Activated T-cell treated with anti-CD3 and anti-CD28 coated beads, Interleukin-2, amount 50 U/mL, for 24 hours (primary cell): ENCODE measurements at regions not wholly inside any gene's neighbourhood (a gene's known extent, or its start where the extent isn't known, plus 50 kb on each side); places are given as distances from the start of the nearest gene placed in this dataset.
"Not testable (repeated sequence)": the region's sequence is repeated elsewhere in the genome, so short reads cannot be mapped to it uniquely, and the experiment has no call there.

Source experiments
- DNase-seq: peaks from one replicate; pipeline ENCODE4 v3.0.0-alpha.2; 2020
- H3K27ac Mint-ChIP-seq: 2 replicates; pipeline ENCODE4 v1.8.0; 2020; ENCODE audit warnings: mild to moderate bottlenecking, mixed read lengths
- H3K27me3 Mint-ChIP-seq: 2 replicates; pipeline ENCODE4 v1.8.0; 2020; ENCODE audit warnings: mixed read lengths
- H3K36me3 Mint-ChIP-seq: 2 replicates; pipeline ENCODE4 v1.8.0; 2020; ENCODE audit warnings: low read depth, mixed read lengths
- H3K4me1 Mint-ChIP-seq: 2 replicates; pipeline ENCODE4 v1.8.0; 2020; ENCODE audit warnings: low read depth, mixed read lengths
- H3K4me3 Mint-ChIP-seq: 2 replicates; pipeline ENCODE4 v1.8.0; 2020; ENCODE audit warnings: mild to moderate bottlenecking, moderate library complexity, mixed read lengths
- H3K9me3 Mint-ChIP-seq: 2 replicates; pipeline ENCODE4 v1.8.0; 2020; ENCODE audit warnings: mixed read lengths

DNA sequence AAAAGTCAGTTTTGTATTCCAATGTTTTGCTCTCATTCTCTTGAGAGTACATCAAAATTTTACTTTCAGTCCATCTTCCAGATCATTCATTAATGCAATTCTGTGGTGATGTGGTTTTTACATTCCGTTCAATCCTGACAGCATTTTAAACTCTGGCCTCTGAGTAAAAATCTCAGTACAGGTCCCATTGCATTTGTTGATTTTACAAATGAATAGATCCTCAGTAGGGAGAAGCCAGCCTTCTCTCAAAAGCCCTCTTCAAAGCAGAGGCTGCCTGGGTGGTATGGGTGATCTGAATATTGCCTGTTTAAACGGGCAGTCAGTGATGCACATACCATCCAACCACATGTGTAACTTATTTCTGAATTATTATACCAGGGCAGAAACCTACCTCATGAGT, 72.5 kb upstream of the TSC22D2 start:
- no peaks in the 10 kb centered on the region for H3K9me3 Mint-ChIP-seq
- H3K27me3 Mint-ChIP-seq = peaks cover 19% of the 10 kb centered on the region
- H3K4me1 Mint-ChIP-seq = peaks cover 2% of the 10 kb centered on the region
- no peak overlapping the region for H3K4me3 Mint-ChIP-seq
- no peak overlapping the region for H3K27ac Mint-ChIP-seq
- H3K36me3 Mint-ChIP-seq = no peaks in the 10 kb centered on the region
- no peak for DNase-seq

DNA sequence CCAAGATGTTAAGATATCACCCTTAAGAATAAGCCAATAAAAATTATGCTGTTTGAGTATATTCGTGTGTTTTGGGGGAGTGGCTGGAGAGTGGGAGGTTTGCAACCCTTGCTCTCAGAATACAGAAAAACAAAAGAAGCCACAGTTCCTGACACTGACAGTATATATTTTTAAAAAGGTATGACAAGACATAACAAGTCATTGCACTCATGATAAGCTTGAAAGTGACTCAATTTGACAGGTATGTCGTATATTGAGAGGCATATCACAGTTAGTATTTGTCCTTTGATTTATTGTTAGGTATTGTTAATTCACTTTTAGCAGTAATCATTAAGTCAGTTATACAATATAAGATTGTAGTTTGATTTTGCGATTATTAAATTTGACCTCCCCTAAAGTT, 73.1 kb upstream of the TSC22D2 start:
- Mint-ChIP-seq H3K27me3 (peaks cover 19% of the 10 kb centered on the region), H3K4me3 (no peak overlapping the region), H3K9me3 (no peaks in the 10 kb centered on the region), H3K4me1 (peaks cover 2% of the 10 kb centered on the region), H3K36me3 (no peaks in the 10 kb centered on the region), H3K27ac (no peak overlapping the region)
- DNase-seq = no peak

DNA sequence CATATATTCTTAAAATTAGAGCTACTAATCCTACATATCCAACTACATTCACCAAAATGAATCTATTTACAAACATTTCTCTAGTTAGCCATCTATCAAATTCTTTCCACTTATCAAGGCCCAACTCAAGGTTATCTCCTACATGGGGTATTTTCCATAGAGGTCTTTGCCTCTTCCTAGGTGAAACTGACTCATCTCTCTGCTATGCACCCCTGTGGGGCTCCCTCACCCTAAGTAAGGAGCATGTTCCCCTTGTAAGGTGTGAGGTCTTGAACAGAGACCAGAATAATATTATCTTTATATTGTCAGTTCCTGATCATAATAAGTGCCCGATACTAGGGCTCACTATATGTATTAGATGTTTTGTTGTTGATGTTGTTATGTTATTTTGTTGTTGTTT, 74.6 kb upstream of the TSC22D2 start:
- Mint-ChIP-seq H3K9me3 (no peaks in the 10 kb centered on the region), H3K27ac (no peak overlapping the region), H3K36me3 (no peaks in the 10 kb centered on the region), H3K27me3 (peaks cover 24% of the 10 kb centered on the region), H3K4me3 (no peak overlapping the region), H3K4me1 (peaks cover 6% of the 10 kb centered on the region)
- no peak for DNase-seq

DNA sequence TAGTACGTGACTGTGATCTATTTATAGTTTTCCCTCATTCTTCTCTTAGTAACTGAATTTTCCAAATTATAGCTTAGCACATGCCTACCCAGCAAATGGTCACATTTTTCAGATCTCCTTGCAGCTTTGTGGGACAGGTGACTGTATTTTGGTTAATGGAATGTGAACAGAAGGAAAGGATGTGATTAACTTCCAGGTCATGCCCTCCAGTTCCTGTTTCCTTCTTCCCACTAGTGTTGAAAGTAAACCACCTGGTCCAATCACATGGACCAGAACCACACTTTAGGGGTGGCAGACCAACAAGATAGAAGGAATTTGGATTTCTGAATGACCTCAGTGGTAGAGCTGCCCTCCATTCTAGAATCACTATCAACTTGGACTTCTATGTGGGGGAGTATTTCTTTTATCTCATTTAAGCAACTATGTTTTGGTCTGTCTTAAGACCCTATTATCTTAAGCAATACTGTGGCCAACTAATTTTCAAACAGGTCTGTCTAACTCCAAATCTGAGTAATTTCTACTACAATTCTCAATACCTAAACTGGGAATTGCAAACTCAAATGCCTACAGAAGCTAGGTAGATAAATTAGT, 76.0 kb upstream of the TSC22D2 start:
- Mint-ChIP-seq H3K4me3 (no peak overlapping the region), H3K27me3 (peaks cover 27% of the 10 kb centered on the region), H3K36me3 (no peaks in the 10 kb centered on the region), H3K9me3 (no peaks in the 10 kb centered on the region), H3K27ac (no peak overlapping the region), H3K4me1 (peaks cover 6% of the 10 kb centered on the region)
- no peak for DNase-seq

DNA sequence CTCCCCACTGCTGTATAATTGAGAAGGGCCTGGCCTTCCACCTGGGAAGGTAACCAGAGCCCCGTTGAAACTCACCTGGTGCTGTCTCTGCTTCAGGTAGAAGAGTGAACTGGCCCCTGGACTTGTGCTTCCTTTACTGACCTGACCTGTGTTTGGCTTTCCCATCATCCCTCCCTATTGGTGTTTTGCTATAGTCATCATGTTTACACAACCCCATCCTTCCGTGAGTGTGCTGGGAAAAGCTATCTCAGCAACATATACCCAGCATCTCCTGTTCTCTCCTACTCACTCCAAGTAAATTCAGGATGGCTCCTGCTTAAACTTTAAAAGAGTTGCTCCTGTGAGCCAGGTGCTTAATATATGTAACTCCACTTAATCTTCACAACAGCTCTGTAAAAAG, 77.2 kb upstream of the TSC22D2 start:
- Mint-ChIP-seq H3K27me3 (peaks cover 21% of the 10 kb centered on the region), H3K9me3 (no peaks in the 10 kb centered on the region), H3K4me3 (no peak overlapping the region), H3K36me3 (no peaks in the 10 kb centered on the region), H3K27ac (no peak overlapping the region), H3K4me1 (peaks cover 6% of the 10 kb centered on the region)
- no peak for DNase-seq

DNA sequence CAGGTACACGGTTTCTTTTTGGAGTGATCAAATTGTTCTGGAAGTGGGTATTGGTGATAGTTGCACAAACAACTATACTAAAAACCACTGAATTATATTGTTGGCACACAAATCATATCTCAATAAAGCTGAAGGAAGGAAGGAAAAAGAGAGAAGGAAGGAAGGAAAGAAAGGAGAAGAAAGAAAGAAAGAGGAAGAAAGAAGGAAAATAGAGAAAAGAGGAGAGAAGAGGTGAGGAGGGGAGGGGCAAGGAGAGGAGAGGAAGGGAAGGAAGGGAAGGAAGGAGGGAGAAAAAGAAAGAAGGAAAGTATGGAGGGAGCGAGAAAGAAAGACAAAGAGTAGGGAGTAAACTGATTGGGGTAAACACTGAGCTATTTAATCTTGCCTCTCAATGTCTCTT, 77.9 kb upstream of the TSC22D2 start:
- peaks cover 20% of the 10 kb centered on the region for H3K27me3 Mint-ChIP-seq
- H3K4me1 Mint-ChIP-seq = peaks cover 6% of the 10 kb centered on the region
- no peak for DNase-seq
- no peak overlapping the region for H3K27ac Mint-ChIP-seq
- no peak overlapping the region for H3K4me3 Mint-ChIP-seq
- H3K9me3 Mint-ChIP-seq = no peaks in the 10 kb centered on the region
- H3K36me3 Mint-ChIP-seq = no peaks in the 10 kb centered on the region

DNA sequence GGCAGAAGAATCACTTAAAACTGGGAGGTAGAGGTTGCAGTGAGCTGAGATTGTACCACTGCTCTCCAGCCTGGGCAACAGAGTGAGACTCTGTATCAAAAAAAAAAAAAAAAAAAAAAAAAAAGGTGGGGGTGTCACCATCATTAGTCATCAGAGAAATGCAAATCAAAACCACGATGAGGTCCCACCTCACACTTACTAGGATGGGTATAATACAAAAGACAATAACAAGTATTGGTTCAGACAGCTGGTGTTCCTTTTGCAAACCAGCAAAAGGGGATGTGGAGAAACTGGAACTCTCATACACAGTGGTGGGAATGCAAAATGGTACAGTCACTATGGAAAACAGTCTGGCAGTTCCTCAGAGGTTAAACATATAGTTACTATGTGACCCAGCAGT, 78.7 kb upstream of the TSC22D2 start:
- DNase-seq = no peak

DNA sequence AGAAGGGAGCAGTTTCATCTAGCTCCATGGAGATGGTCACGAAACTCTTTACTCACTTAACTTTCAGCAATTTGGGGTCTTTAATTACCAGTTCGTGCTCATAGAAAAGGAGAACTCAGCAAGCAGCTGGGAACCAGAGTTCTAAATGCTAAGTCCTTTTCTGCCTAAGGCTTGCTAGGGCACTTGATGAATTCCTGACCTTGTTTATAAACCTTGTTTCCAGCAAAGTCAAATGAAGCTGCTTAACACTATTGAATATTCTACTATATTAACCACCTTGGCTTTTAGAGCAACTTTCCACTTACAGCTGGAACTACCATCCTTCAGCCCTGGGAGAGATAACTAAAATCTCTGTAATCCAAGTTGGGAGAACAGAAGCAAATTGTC, 79.5 kb upstream of the TSC22D2 start:
- no peaks in the 10 kb centered on the region for H3K9me3 Mint-ChIP-seq
- peaks cover 6% of the 10 kb centered on the region for H3K4me1 Mint-ChIP-seq
- no peak overlapping the region for H3K4me3 Mint-ChIP-seq
- no peak for DNase-seq
- no peaks in the 10 kb centered on the region for H3K36me3 Mint-ChIP-seq
- peaks cover 22% of the 10 kb centered on the region for H3K27me3 Mint-ChIP-seq
- no peak overlapping the region for H3K27ac Mint-ChIP-seq

More for the DNA sequence above, 78.7 kb upstream of the TSC22D2 start:
- Mint-ChIP-seq H3K9me3 (no peaks in the 10 kb centered on the region), H3K4me1 (peaks cover 6% of the 10 kb centered on the region), H3K27ac (no peak overlapping the region), H3K36me3 (no peaks in the 10 kb centered on the region), H3K4me3 (no peak overlapping the region), H3K27me3 (peaks cover 22% of the 10 kb centered on the region)

DNA sequence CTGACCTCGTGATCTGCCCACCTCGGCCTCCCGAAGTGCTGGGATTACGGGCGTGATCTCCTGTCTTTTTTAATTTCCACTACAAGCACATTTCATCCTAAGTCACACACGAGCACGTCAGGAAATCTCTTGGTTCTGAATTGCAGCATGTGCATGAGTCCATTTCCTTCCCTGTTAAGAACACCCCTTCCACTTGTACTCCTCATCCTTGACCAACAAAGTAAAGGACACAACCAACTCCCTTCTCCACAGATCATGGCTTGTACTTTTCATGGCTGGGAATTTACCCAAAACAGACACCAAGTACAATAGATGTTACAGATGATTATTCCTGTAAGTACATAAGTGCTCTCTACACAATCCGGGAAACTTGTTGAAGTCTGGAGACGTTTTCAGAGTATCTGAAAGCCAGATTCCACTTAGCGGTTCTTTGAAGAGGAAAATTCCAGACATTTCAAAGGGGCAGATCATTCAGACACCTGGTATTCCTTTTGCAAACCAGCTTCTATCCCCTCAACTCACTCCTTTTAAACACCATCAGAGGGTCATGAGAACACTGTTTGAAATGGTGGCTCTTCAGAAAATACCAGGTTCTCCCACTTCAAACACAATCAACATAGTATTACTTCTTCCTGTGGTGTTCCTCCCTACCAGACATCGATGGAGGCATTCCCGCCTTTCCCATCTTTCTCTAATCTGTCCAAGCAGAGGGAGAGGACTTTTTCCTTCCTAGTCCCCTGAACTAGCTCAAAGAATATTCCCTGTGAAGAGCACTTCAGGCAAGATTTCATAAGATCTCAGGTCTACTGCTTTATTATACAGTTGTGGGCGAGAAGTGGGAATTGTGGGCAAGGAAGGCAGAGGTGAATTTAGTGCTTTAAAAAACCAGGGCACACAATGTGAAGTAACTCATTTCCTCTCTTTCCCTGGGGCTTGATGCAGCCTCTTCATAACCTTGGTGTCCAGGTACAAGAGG, 80.1 kb upstream of the TSC22D2 start:
- Mint-ChIP-seq H3K36me3 (no peaks in the 10 kb centered on the region), H3K4me1 (peaks cover 4% of the 10 kb centered on the region), H3K4me3 (no peak overlapping the region), H3K27me3 (peaks cover 25% of the 10 kb centered on the region), H3K27ac (no peak overlapping the region), H3K9me3 (no peaks in the 10 kb centered on the region)
- no peak for DNase-seq

DNA sequence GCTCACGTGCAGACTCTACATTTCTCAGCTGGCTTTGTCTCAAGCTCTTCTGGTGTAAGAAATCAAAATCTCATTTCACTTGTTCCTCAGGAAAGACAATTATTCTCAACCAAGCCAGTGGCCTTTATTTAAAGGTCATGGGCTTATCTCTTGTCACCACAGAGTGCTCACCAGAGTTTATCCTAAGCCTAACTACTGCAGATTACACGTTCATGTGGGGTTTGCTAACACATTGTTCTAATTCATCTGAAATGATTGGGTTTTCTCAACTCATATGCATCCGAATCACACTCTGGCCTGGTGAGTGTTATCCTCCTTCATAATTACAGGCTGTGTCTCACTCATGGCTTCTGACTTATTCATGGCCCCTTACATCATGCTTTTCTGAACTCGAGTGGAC, 83.3 kb upstream of the TSC22D2 start:
- H3K4me3 Mint-ChIP-seq = no peak overlapping the region
- no peak for DNase-seq
- H3K9me3 Mint-ChIP-seq = no peaks in the 10 kb centered on the region
- no peak overlapping the region for H3K27ac Mint-ChIP-seq
- H3K27me3 Mint-ChIP-seq = peaks cover 29% of the 10 kb centered on the region
- no peaks in the 10 kb centered on the region for H3K36me3 Mint-ChIP-seq
- peaks cover 4% of the 10 kb centered on the region for H3K4me1 Mint-ChIP-seq

DNA sequence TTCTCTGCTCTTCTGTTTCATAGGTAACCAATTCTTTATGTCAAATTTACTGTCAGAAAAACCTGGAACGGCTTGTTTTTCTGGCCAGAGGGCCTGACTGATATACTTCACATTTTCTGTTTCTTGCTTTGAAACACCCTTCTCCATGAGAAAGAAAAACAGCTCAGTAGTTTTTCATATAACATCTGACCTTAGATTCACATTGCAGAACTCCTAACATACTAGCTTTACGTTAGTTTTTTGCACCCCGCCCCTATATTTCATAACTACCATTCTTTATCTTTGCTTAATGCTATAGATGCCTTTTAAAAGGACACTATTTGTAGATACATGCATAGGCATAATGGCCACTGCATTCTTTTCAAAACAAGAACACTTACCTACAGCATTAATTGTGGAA, 83.9 kb upstream of the TSC22D2 start:
- no peaks in the 10 kb centered on the region for H3K9me3 Mint-ChIP-seq
- H3K27ac Mint-ChIP-seq = no peak overlapping the region
- H3K27me3 Mint-ChIP-seq = peaks cover 29% of the 10 kb centered on the region
- H3K36me3 Mint-ChIP-seq = no peaks in the 10 kb centered on the region
- DNase-seq = no peak
- H3K4me3 Mint-ChIP-seq = no peak overlapping the region
- no peaks in the 10 kb centered on the region for H3K4me1 Mint-ChIP-seq

DNA sequence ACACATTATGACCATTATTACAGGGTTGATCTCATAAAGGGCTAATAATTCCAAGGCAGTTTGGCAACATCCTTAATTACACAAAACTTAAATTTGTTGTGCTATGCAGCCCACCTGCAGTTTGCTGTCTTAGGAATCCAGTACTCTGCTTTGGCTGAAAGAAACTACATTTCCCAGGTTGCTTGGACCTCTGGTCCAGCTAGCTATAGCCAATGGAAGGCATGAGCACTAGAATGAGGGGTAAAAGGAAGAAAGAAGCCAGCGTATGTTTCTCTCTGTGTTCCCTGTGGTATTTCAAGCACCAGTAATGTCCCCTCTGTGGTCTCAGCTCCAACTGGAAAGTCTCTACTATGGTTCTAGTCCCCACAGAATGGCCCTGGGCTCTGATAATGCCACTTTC, 84.3 kb upstream of the TSC22D2 start:
- H3K4me1 Mint-ChIP-seq = no peaks in the 10 kb centered on the region
- DNase-seq = no peak
- no peaks in the 10 kb centered on the region for H3K9me3 Mint-ChIP-seq
- no peaks in the 10 kb centered on the region for H3K36me3 Mint-ChIP-seq
- no peak overlapping the region for H3K27ac Mint-ChIP-seq
- H3K4me3 Mint-ChIP-seq = no peak overlapping the region
- peaks cover 26% of the 10 kb centered on the region for H3K27me3 Mint-ChIP-seq

DNA sequence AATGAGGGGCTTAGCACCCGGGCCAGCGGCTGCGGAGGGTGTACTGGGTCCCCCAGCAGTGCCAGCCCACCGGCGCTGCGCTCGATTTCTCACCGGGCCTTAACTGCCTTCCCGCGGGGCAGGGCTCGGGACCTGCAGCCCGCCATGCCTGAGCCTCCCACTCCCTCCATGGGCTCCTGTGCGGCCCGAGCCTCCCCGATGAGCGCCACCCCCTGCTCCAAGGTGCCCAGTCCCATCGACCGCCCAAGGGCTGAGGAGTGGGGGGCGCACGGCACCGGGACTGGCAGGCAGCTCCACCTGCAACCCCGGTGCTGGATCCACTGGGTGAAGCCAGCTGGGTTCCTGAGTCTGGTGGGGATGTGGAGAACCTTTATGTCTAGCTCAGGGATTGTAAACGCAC, 85.0 kb upstream of the TSC22D2 start:
- H3K4me3 Mint-ChIP-seq, H3K9me3 Mint-ChIP-seq, H3K36me3 Mint-ChIP-seq, H3K27ac Mint-ChIP-seq, H3K4me1 Mint-ChIP-seq, DNase-seq: not testable (repeated sequence)
- H3K27me3 Mint-ChIP-seq = peaks cover 22% of the 10 kb centered on the region

DNA sequence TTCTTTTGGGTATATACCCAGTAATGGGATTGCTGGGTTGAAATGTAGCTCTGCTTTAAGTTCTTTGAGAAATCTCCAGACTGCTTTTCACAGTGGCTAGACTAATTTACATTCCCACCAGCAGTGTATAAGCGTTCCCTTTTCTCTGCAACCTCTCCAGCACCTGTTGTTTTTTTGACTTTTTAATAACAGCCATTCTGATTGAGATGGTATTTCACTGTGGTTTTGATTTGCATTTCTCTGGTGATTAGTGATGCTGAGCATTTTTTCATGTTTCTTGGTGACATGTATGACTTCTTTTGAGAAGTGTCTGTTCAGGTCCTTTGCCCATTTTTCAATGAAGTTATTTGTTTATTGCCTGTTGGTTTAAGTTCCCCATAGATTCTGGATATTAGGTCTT, 87.1 kb upstream of the TSC22D2 start:
- not testable (repeated sequence) for DNase-seq, H3K27ac Mint-ChIP-seq
- H3K27me3 Mint-ChIP-seq = peaks cover 26% of the 10 kb centered on the region

DNA sequence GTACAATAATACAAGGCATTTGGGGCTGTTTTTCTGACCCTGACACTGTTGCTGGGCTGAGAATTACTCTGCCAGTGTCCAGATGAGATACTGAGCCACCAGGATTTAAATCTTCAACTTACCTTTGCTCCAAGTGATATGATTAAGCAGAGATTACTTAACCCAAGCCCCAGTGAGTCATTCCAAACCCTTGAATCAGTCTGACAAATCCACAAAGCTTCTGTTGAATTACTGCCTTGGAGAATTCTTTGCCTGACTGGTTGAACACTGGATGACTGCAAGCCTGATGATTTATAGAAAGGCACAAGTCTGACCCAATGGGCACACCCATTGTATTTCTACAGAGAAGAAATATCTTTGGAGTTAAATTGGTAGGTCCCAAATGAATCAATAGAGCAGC, 88.2 kb upstream of the TSC22D2 start:
- no peaks in the 10 kb centered on the region for H3K36me3 Mint-ChIP-seq
- H3K27ac Mint-ChIP-seq = no peak overlapping the region
- no peaks in the 10 kb centered on the region for H3K4me1 Mint-ChIP-seq
- peaks cover 22% of the 10 kb centered on the region for H3K27me3 Mint-ChIP-seq
- DNase-seq = no peak
- H3K4me3 Mint-ChIP-seq = no peak overlapping the region
- no peaks in the 10 kb centered on the region for H3K9me3 Mint-ChIP-seq

More for the DNA sequence above, 87.1 kb upstream of the TSC22D2 start:
- not testable (repeated sequence) for H3K4me3 Mint-ChIP-seq, H3K9me3 Mint-ChIP-seq, H3K4me1 Mint-ChIP-seq, H3K36me3 Mint-ChIP-seq
